ENCODE measurements at regions not wholly inside any gene's neighbourhood (a gene's known extent, or its start where the extent isn't known, plus 50 kb on each side); places are given as distances from the start of the nearest gene placed in this dataset.
"Not testable (repeated sequence)": the region's sequence is repeated elsewhere in the genome, so short reads cannot be mapped to it uniquely, and the experiment has no call there.

DNA sequence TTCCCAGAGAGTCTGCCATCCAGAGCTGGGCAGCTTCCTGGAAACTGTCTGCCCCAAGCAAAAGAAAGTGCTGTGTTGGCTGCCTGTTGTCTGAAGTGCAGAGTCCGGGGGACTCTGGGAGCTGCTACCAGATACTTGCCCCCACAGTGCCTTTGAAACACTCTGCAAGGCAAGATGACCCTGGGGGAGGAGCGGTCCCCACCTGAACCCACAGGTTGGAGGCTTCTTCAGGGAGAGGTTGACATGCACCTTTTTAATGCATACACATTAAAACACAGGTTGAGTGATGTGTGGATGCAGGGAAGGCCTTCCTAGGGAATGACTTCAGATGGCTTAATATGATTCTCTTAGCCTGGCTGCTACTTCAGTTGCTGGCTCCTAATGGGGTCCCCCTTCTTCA lies 479.5 kb downstream of the ZNF536 start:
- no peak for ATAC-seq
- no peak for DNase-seq (ENCODE audit: low spot score)

GRCh38 chr19:30848636-30849425 lies 476.6 kb downstream of the ZNF536 start:
- DNase-seq (ENCODE audit: low spot score): no peak

GRCh38 chr19:30846102-30846501 lies 473.9 kb downstream of the ZNF536 start:
- no peak for ATAC-seq

More at GRCh38 chr19:30848636-30849425, 476.6 kb downstream of the ZNF536 start:
- ATAC-seq: no peak

GRCh38 chr19:30842926-30843325 lies 470.7 kb downstream of the ZNF536 start:
- DNase-seq (ENCODE audit: low spot score) (no peak), ATAC-seq (no peak)

More at GRCh38 chr19:30846102-30846501, 473.9 kb downstream of the ZNF536 start:
- no peak for DNase-seq (ENCODE audit: low spot score)

DNA sequence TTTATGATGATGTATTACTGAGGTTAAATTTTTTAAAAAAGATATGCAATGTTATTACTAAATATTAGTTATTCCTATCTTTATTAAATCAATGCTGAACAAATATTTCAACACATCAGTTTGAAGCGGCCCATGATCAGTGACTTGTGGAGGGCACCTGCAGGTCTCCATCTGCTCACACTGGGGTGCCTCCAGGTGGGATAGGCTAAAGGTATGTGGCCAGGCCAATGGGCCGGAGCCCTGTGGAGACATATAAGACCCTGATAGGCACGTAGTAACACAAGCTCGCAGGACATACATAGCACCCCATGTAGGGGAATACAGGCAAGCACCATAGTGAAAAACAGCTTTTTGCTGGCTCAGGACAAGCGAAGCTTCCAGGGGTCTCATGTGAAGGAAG lies 469.8 kb downstream of the ZNF536 start:
- no peak for ATAC-seq
- no peak for DNase-seq (ENCODE audit: low spot score)

DNA sequence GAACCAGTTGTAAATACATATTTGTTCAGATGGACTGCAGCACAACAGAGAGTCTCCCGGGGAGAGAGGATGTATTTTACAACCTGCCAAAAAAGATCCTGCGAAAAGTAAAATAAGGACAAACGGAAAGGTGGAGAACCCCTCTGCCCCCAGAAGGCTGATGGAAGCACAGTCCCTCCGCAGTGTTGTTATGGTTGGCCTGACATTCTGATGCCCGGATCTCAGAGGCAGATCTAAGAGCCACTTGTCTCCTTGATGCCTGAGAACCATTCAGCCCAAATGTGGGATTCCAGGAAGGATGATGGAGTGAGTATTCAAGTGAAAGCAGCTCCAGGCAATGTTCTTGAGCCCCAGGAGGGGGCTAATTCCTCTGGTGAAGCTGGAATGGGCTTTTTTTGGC lies 458.7 kb downstream of the ZNF536 start:
- no peak for ATAC-seq
- DNase-seq (ENCODE audit: low spot score): no peak

- not testable (repeated sequence) for ATAC-seq; DNase-seq (ENCODE audit: low spot score)
These were observed 453.3 kb downstream of the ZNF536 start for GRCh38 chr19:30825505-30825904.

DNA sequence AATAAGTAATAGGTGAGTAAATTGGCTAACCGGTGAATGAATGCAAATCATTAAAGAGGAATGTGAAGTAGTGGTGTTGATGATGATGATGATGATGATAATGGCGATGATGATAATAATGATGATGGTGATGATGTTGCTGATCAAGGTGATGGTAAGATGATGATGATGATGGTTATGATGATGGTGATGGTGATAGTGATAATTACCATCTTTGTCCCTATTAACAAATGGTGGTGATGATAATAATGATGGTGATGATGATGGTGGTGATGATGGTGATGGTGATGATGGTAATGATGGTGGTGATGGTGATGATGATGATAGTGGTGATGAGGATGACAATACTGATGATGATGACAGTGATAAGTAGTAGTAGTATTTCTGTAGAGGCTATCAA lies 452.6 kb downstream of the ZNF536 start:
- DNase-seq (ENCODE audit: low spot score): no peak

GRCh38 chr19:30817965-30818567 lies 445.9 kb downstream of the ZNF536 start:
- ATAC-seq: peak; percentile 38
- DNase-seq (ENCODE audit: low spot score): no peak

More for the DNA sequence above, 452.6 kb downstream of the ZNF536 start:
- no peak for ATAC-seq

DNA sequence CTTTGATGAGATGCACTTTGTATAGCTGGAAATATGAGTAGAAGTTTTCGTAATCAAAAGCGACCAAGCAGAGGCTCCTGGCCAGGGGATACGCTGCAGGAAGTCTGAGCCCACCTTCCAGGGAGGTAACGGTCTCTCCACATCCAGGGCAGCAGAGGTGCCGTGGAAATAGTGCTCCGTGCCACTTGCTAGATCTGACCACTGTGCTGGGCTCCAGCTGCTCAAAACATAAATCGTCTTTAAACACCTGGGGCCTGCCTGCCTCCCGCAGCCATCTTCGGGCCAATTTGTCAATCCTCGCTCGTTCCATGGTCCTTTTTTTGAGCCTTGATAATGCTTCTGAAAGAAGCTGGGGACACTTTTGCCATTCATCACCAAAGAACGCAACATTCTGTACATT lies 445.0 kb downstream of the ZNF536 start:
- DNase-seq (ENCODE audit: low spot score) (no peak), ATAC-seq (no peak)

- ATAC-seq: no peak
- DNase-seq (ENCODE audit: low spot score): no peak
These were observed 443.9 kb downstream of the ZNF536 start for GRCh38 chr19:30815889-30816580.

DNA sequence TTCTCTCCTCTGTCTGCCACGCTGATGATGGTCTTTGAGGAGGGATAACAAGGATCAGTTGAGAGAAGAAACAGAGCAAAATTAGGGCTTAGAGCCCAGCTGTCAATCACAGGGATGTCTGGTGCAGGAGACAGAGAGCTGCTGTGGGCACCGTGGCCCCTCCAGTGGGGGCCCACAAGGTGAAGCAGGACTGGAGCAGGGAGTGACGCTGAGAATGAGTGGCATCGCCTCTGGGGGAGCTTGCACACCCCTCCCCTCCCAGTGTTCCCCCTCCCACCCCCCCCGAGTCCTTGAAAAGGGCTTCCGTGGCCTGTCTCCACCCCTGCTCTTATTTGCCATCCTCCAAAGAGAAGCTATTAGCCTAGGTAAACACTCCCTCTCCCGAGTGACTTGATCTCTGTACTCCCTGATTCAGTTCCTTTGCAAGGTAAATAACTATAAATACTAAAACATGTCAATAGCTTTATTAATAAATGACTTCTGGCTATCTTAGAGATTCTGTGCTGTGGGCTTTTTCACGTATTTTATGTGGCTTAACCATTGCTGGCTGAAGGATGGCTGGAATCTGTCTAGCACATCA lies 440.0 kb downstream of the ZNF536 start:
- DNase-seq (ENCODE audit: low spot score): no peak
- no peak for ATAC-seq

GRCh38 chr19:30811397-30812098 lies 439.4 kb downstream of the ZNF536 start:
- DNase-seq (ENCODE audit: low spot score) (no peak), ATAC-seq (no peak)

GRCh38 chr19:30810726-30811125 lies 438.5 kb downstream of the ZNF536 start:
- ATAC-seq (no peak), DNase-seq (ENCODE audit: low spot score) (no peak)

DNA sequence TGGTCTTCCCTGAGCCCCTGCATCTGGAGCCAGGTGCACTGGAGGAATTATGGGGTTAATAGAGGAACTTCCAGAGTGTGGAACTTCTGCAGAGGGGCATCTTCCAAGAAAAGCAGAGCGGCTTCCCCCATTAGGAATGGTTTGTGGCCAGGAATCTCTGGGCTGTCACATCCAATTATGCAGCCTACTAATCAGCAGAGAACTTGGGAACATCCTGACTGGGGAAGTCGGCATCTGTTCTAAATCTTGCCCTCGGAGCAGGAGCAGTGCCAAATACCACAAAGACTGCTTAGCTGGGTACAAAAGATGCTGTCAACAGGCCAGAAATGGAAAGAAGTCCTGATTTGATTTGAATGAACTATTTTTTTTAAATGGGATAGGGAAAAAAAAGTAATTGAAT lies 435.1 kb downstream of the ZNF536 start:
- no peak for DNase-seq (ENCODE audit: low spot score)
- ATAC-seq: no peak

GRCh38 chr19:30806311-30806710 lies 434.1 kb downstream of the ZNF536 start:
- no peak for ATAC-seq
- no peak for DNase-seq (ENCODE audit: low spot score)

GRCh38 chr19:30804751-30805150 lies 432.6 kb downstream of the ZNF536 start:
- ATAC-seq: no peak
- DNase-seq (ENCODE audit: low spot score): no peak

DNA sequence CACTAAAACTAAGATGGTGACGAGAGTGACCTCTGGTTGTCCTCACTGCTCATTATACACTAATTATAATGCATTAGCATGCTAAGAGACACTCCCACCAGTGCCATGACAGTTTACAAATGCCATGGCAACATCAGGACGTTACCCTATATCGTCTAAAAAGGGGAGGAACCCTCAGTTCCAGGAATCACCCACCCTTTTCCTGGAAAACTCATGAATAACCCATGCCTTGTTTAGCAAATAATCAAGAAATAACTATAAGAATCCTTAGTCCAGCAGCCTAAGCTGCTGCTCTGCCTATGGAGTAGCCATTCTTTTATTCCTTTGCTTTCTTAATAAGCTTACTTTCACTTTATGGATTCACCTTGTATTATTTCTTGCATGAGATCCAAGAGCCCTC lies 432.1 kb downstream of the ZNF536 start:
- not testable (repeated sequence) for DNase-seq (ENCODE audit: low spot score); ATAC-seq

GRCh38 chr19:30802424-30803013 lies 430.3 kb downstream of the ZNF536 start:
- ATAC-seq: no peak

More at GRCh38 chr19:30802424-30803013, 430.3 kb downstream of the ZNF536 start:
- DNase-seq (ENCODE audit: low spot score): no peak

Measured in left lobe of liver (tissue), 2 donors.